GM12864 (cell line): ENCODE measurements at regions not wholly inside any gene's neighbourhood (a gene's known extent, or its start where the extent isn't known, plus 50 kb on each side); places are given as distances from the start of the nearest gene placed in this dataset.

Experiments used
- DNase-seq: peaks from one replicate; pipeline ENCODE4 v3.0.0-alpha.2; 2011; ENCODE audit warnings: low read depth
- H3K4me3 ChIP-seq: 2 replicates; pipeline ENCODE4 v1.5.1; 2011; ENCODE audit warnings: mild to moderate bottlenecking, low read depth, low read length, control low read depth
- TF ChIP-seq, protein P1 (sequence below): IDR thresholded peaks from 2 replicates; pipeline ENCODE4 v1.5.1; 2011; ENCODE audit warnings: low read depth, mild to moderate bottlenecking, moderate library complexity, low read length, control low read depth, inconsistent platforms; ENCODE audit errors: missing control alignments

DNA sequence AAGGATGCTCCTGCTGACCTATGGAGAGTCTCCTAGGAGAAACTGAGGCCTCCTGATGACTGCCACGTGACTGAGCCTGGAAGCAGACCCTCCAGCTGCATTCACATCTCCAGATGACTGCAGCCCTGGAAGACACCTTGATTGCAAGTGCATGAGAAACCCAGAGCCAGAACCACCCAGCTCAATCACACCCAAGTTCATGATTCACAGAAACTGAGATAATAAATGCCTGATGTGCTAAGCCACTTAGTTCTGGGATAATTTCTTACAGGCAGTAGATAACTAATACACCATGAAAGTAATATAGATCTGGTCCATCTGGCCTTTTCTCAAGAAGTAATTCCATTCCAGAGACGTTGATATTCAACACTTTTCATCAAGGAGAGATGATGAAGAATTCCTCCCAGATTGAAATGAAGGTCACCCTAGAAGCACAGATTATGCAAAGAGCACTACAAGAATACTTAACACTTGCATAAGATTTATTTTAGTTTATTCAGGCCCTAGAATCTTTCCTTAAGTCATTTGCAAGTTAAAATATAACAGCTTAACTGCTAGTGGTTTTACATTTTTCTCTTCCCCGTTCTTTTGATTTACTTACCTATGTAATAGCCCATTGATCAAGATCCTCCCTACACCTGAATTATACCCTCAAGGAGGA lies 208.2 kb upstream of the INHBA start:
- no peak for DNase-seq
- TF ChIP-seq, protein P1, sequence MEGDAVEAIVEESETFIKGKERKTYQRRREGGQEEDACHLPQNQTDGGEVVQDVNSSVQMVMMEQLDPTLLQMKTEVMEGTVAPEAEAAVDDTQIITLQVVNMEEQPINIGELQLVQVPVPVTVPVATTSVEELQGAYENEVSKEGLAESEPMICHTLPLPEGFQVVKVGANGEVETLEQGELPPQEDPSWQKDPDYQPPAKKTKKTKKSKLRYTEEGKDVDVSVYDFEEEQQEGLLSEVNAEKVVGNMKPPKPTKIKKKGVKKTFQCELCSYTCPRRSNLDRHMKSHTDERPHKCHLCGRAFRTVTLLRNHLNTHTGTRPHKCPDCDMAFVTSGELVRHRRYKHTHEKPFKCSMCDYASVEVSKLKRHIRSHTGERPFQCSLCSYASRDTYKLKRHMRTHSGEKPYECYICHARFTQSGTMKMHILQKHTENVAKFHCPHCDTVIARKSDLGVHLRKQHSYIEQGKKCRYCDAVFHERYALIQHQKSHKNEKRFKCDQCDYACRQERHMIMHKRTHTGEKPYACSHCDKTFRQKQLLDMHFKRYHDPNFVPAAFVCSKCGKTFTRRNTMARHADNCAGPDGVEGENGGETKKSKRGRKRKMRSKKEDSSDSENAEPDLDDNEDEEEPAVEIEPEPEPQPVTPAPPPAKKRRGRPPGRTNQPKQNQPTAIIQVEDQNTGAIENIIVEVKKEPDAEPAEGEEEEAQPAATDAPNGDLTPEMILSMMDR, result no peak
- no peak overlapping the region for H3K4me3 ChIP-seq

DNA sequence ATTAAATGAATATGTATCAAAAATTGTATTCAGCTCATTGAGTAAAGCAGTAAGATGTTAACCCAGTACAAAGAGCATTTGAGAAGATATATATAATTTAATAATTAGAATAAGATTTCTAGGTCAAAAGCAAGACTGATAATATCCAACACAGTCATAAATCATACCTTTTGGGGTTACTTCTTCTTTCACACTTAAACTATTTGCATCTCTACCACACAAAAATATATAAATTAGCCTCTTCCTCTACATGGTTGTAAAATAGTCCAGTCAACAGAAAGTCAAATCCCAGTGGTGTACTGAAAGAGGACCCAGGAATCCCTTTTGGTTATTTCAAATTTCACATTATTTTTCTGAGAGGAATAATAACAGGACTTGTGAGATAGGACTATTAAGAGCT lies 204.6 kb upstream of the INHBA start:
- TF ChIP-seq, protein P1, result no peak
- DNase-seq, result no peak
- H3K4me3 ChIP-seq, result no peak overlapping the region

DNA sequence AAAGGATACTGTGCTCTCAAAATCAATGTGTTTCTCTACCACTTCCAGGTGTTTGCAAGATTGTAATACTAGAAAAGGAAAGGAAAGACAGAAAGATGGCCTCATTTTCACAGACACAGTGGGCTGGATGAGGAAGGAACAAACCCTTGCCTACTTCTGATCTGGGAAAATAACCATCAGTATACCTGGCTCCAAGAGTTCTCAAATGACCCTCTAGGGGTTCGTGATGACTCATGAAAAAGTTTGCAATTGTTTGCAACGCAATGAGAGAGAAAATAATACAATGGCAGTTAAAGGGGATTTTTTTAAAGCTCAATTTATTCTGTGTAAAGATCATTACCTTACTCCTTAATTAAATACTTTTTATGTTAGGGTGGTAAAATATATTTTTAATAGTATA lies 197.6 kb upstream of the INHBA start:
- DNase-seq, result no peak
- H3K4me3 ChIP-seq, result no peak overlapping the region
- TF ChIP-seq, protein P1, result no peak

DNA sequence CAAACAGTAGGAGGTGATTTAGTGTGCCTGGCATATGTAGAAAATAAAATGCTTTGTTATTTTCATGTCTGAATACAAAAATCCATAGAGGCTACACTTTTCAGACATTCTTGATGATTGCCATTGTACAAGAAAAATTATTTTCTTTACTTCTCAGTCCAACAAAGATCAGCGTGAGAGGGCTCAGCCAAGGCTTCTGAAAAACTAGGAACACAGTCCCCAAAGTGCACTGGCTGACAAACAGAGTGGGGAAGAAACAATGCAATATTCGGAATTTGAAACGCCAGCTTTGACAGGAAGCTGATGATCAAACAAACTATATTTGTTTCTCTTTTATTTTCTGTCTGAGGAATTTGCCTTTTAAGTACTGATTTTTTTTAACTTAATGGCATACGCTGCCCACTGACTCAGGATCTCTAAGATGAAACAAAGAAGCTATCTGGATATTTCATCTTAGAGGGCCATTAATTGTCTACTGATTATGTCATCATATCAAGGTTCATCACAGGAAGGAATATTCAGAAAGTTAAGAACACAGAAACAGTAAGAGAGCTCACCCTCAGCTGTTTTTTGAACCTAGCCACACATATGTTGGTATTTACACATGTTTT lies 197.0 kb upstream of the INHBA start:
- H3K4me3 ChIP-seq, result no peak overlapping the region
- no peak for DNase-seq
- TF ChIP-seq, protein P1, result no peak

DNA sequence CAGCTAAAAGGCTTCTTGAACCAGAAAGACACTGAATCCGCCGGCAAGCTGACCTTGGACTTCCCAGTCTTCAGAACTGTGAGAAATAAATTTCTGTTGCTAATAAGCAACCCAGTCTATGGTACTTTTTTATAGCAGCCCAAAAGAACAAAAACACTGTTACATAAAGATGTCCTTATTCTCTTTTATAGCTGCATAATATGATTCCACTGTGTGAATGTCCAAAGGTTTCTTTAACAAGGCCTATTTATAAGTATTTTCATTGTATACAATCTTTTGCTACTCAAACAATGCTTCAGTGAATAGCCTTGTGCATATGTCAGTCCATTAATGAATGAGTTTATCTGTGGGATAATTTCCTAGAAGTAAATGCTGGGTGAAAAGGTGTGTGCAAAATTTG lies 190.8 kb upstream of the INHBA start:
- no peak overlapping the region for H3K4me3 ChIP-seq
- DNase-seq, result no peak
- TF ChIP-seq, protein P1, result no peak

DNA sequence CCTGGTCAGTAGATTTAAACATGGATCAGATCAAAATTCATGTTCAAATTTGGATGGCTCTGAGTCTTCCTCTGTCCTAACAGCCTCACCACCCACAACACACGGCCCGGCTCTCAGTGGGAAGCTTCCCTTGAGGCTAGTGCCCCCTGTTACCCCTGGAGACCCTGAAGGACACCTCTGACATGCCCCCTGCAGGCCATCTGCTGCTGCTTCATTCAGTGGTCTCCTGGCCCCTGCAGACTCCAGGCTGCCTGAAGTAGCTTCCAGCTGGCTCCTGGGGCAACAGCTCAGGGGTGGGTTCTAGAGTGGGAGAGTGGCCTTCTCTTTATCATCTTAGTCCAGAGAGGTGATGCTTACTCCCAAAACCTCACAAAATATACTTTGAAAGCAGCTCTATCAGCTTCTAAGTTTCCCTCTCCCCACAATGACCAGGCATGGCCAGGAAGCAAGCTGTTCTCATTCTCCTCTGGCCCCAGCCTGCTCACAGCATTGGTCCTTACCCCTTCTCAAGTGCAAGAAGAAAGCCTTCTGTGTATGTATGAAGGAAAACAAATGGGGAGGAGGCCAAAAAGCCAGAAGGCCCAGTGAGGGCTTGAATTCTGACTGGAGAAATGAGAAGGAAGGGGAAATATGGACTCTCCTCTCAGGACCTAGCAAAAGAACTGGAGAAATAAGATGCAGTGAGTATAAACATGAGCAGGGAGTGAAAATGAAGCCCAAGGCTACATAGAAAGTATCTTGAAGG lies 189.6 kb upstream of the INHBA start:
- H3K4me3 ChIP-seq, result no peak overlapping the region
- TF ChIP-seq, protein P1, result peak; percentile 42
- DNase-seq, result no peak
